ENCODE measurements at regions not wholly inside any gene's neighbourhood (a gene's known extent, or its start where the extent isn't known, plus 50 kb on each side); places are given as distances from the start of the nearest gene placed in this dataset.
A peak's percentile ranks its signal among the peaks of the same experiment; 100 is the strongest.
"Not testable (repeated sequence)": the region's sequence is repeated elsewhere in the genome, so short reads cannot be mapped to it uniquely, and the experiment has no call there.

- DNase-seq (ENCODE audit: low read depth in 2 of 2) = no peak
These were observed 249.8 kb upstream of the JARID2 start for GRCh38 chr6:14995966-14996602.

- DNase-seq (ENCODE audit: low read depth in 2 of 2) = no peak
These were observed 249.0 kb upstream of the JARID2 start for GRCh38 chr6:14996892-14997291.

- no peak for DNase-seq (ENCODE audit: low read depth in 2 of 2)
These were observed 248.4 kb upstream of the JARID2 start for GRCh38 chr6:14997507-14997906.

GRCh38 chr6:14999106-14999505 lies 246.8 kb upstream of the JARID2 start:
- no peak for DNase-seq (ENCODE audit: low read depth in 2 of 2)

- DNase-seq (ENCODE audit: low read depth in 2 of 2) = no peak
These were observed 244.5 kb upstream of the JARID2 start for GRCh38 chr6:15001326-15001910.

GRCh38 chr6:15008269-15008668 lies 237.6 kb upstream of the JARID2 start:
- no peak for DNase-seq (ENCODE audit: low read depth in 2 of 2)

- no peak for DNase-seq (ENCODE audit: low read depth in 2 of 2)
These were observed 230.9 kb upstream of the JARID2 start for GRCh38 chr6:15014958-15015357.

GRCh38 chr6:15016813-15017212 lies 229.1 kb upstream of the JARID2 start:
- DNase-seq (ENCODE audit: low read depth in 2 of 2) = no peak

GRCh38 chr6:15017261-15017660 lies 228.6 kb upstream of the JARID2 start:
- DNase-seq (ENCODE audit: low read depth in 2 of 2) = no peak

GRCh38 chr6:15017803-15018202 lies 228.1 kb upstream of the JARID2 start:
- DNase-seq (ENCODE audit: low read depth in 2 of 2) = no peak

GRCh38 chr6:15020119-15020770 lies 225.6 kb upstream of the JARID2 start:
- no peak for DNase-seq (ENCODE audit: low read depth in 2 of 2)

GRCh38 chr6:15021074-15021473 lies 224.8 kb upstream of the JARID2 start:
- DNase-seq (ENCODE audit: low read depth in 2 of 2) = no peak

- DNase-seq (ENCODE audit: low read depth in 2 of 2) = not testable (repeated sequence)
These were observed 222.9 kb upstream of the JARID2 start for GRCh38 chr6:15023018-15023417.

- peak; percentile 70 to 72 for DNase-seq (ENCODE audit: low read depth in 2 of 2)
These were observed 222.4 kb upstream of the JARID2 start for GRCh38 chr6:15023448-15023847.

- no peak for DNase-seq (ENCODE audit: low read depth in 2 of 2)
These were observed 220.4 kb upstream of the JARID2 start for GRCh38 chr6:15025446-15025845.

GRCh38 chr6:15026832-15027231 lies 219.0 kb upstream of the JARID2 start:
- DNase-seq (ENCODE audit: low read depth in 2 of 2) = no peak

- DNase-seq (ENCODE audit: low read depth in 2 of 2) = no peak
These were observed 218.4 kb upstream of the JARID2 start for GRCh38 chr6:15027472-15027871.

GRCh38 chr6:15032015-15032414 lies 213.9 kb upstream of the JARID2 start:
- DNase-seq (ENCODE audit: low read depth in 2 of 2) = no peak

- DNase-seq (ENCODE audit: low read depth in 2 of 2) = no peak
These were observed 212.0 kb upstream of the JARID2 start for GRCh38 chr6:15033850-15034203.

GRCh38 chr6:15036690-15037245 lies 209.1 kb upstream of the JARID2 start:
- no peak for DNase-seq (ENCODE audit: low read depth in 2 of 2)

GRCh38 chr6:15037253-15037652 lies 208.6 kb upstream of the JARID2 start:
- DNase-seq (ENCODE audit: low read depth in 2 of 2) = no peak

- no peak for DNase-seq (ENCODE audit: low read depth in 2 of 2)
These were observed 207.7 kb upstream of the JARID2 start for GRCh38 chr6:15038013-15038791.

All from stimulated activated CD8-positive, alpha-beta memory T cell treated with anti-CD3 and anti-CD28 coated beads, Interleukin-15, amount 100 ng/mL, for 48 hours (primary cell).